Astrocyte (in vitro differentiated cells and primary cell): ENCODE measurements at regions not wholly inside any gene's neighbourhood (a gene's known extent, or its start where the extent isn't known, plus 50 kb on each side); places are given as distances from the start of the nearest gene placed in this dataset.

ENCODE experiments used
- EZH2 ChIP-seq: IDR thresholded peaks from 2 replicates; pipeline ENCODE4 v1.6.1; 2012; ENCODE audit warnings: mild to moderate bottlenecking, low read length, inconsistent platforms; ENCODE audit not compliant: insufficient read depth
- TF ChIP-seq, protein P1 (sequence below): IDR thresholded peaks from 2 replicates; pipeline ENCODE4 v1.5.1; 2011; ENCODE audit warnings: low read depth, mild to moderate bottlenecking, inconsistent platforms, low read length, moderate library complexity; ENCODE audit not compliant: insufficient read depth

DNA sequence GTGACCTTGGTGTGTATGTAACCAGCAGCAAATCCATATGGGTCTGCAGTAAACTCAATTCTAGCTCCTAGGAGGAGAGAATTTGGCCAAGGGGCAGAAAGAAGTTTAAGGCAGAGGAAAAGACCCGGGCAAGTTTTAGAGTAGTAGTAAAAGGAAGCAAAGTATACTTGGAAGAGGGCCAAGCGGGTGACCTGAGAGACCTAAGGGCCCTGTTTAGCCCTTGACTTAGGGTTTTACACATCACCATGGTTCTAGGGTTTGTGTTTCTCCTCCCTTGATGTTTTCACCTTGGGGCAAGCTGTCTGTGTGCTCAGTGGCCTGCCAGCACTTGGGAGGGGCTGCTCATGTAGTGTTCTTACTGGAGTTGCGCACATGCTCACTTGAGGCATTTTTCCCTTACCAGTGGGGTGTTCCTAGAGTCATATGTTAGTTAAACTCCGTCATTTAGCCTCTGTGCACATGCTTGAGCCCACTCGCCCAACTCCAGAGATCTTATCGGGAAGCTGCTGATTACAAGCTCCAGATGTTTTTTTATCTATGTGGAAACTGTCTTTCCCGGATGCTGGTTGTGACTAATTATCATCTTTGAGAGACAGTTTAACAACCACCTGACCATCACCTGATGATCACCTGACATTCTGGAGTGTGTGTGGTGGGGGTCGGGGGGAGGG is 137.6 kb upstream of the PRSS1 start:
- TF ChIP-seq, protein P1, sequence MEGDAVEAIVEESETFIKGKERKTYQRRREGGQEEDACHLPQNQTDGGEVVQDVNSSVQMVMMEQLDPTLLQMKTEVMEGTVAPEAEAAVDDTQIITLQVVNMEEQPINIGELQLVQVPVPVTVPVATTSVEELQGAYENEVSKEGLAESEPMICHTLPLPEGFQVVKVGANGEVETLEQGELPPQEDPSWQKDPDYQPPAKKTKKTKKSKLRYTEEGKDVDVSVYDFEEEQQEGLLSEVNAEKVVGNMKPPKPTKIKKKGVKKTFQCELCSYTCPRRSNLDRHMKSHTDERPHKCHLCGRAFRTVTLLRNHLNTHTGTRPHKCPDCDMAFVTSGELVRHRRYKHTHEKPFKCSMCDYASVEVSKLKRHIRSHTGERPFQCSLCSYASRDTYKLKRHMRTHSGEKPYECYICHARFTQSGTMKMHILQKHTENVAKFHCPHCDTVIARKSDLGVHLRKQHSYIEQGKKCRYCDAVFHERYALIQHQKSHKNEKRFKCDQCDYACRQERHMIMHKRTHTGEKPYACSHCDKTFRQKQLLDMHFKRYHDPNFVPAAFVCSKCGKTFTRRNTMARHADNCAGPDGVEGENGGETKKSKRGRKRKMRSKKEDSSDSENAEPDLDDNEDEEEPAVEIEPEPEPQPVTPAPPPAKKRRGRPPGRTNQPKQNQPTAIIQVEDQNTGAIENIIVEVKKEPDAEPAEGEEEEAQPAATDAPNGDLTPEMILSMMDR = no peak
- TF ChIP-seq EZH2 = no peak
